Chondrocyte (in vitro differentiated cells): ENCODE measurements at regions not wholly inside any gene's neighbourhood (a gene's known extent, or its start where the extent isn't known, plus 50 kb on each side); places are given as distances from the start of the nearest gene placed in this dataset.
"Not testable (repeated sequence)": the region's sequence is repeated elsewhere in the genome, so short reads cannot be mapped to it uniquely, and the experiment has no call there.

Experiments used
- DNase-seq: peaks from one replicate; pipeline ENCODE4 v3.0.0; 2021; ENCODE audit warnings: mixed read lengths, low spot score
- H3K27ac Mint-ChIP-seq: one replicate; pipeline ENCODE4 v1.8.0; 2021; ENCODE audit warnings: mild to moderate bottlenecking, moderate library complexity, mixed read lengths; ENCODE audit not compliant: unreplicated experiment
- H3K27me3 Mint-ChIP-seq: 2 replicates; pipeline ENCODE4 v1.8.0; 2021; ENCODE audit warnings: low read depth, mixed read lengths
- H3K36me3 Mint-ChIP-seq: 2 replicates; pipeline ENCODE4 v1.8.0; 2021; ENCODE audit warnings: low read depth, mixed read lengths
- H3K4me1 Mint-ChIP-seq: 2 replicates; pipeline ENCODE4 v1.8.0; 2021; ENCODE audit warnings: low read depth, mild to moderate bottlenecking, mixed read lengths
- H3K4me3 Mint-ChIP-seq: one replicate; pipeline ENCODE4 v1.8.0; 2021; ENCODE audit warnings: mild to moderate bottlenecking, moderate library complexity, mixed read lengths; ENCODE audit not compliant: unreplicated experiment
- H3K9me3 Mint-ChIP-seq: 2 replicates; pipeline ENCODE4 v1.8.0; 2021; ENCODE audit warnings: low read depth, mixed read lengths
- TF ChIP-seq, protein P1 (sequence below): fragments of 200-600 bp; sonication (generic); IDR thresholded peaks from 2 replicates; pipeline ENCODE4 v1.5.0; 2021; ENCODE audit warnings: antibody characterized with exemption, mild to moderate bottlenecking, moderate library complexity

DNA sequence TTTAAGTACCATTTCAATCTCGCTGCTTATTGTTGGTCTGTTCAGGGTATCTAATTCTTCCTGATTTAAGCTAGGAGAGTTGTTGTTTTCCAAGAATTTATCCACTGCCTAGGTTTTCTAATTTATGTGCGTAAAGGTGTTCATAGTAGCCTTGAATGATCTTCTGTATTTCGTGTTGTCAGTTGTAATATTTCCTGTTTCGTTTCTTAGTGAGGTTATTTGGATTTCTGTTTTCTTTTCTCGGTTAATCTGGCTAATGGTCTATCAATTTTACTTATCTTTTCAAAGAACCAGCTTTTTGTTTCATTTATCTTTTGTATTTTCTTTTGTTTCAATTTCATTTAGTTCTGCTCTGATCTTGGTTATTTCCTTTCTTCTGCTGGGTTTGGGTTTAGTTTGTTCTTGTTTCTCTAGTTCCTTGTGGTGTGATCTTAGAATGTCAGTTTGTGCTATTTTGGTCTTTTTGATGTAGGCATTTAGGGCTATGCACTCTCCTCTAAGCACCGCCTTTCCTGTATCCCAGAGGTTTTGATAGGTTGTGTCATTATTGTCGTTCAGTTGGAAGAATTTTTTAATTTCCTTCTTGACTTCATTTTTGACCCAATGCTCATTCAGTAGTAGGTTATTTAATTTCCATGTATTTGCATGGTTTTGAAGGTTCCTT lies 92.5 kb upstream of the CSRP2 start:
- H3K36me3 Mint-ChIP-seq, H3K9me3 Mint-ChIP-seq, H3K27ac Mint-ChIP-seq, H3K4me3 Mint-ChIP-seq, H3K27me3 Mint-ChIP-seq, DNase-seq: not testable (repeated sequence)
- peaks cover 16% of the 10 kb centered on the region for H3K4me1 Mint-ChIP-seq

DNA sequence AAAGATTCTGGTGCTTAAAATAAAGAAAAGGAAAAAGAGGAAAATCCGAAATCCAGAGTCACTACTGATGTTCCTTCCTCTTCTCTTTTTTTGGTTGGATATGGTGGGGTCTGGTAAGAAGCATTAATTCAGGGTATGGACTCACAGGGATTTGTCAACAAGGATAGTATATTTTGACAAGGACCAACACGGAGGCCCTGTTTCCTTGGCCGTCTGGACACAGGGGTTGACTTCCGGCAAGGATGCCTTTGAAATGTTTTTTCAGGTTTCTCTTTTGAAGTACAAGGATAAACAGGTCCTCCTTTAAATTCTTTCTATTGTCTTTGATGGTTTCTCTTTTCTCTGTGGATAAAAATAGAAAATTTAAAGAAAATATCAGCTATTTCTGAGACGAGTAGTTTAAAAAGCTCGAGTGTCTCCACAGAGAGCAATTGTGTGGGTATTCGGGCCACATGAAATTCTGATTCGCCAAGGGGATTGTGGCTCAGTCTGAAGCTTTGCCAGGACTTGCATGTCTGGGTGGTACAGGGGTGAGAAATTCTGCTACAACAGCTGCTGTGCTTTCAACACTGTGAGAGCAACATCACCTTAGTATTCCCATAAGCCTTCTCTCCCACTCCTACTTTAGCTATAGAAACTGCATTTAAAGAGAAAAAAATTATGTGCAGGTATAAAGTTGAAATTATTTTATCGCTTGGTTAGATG lies 88.5 kb upstream of the CSRP2 start:
- DNase-seq = no peak
- H3K4me3 Mint-ChIP-seq = no peak overlapping the region
- peaks cover 9% of the 10 kb centered on the region for H3K9me3 Mint-ChIP-seq
- H3K27ac Mint-ChIP-seq = no peak overlapping the region
- no peaks in the 10 kb centered on the region for H3K27me3 Mint-ChIP-seq
- peaks cover 2% of the 10 kb centered on the region for H3K36me3 Mint-ChIP-seq
- TF ChIP-seq, protein P1, sequence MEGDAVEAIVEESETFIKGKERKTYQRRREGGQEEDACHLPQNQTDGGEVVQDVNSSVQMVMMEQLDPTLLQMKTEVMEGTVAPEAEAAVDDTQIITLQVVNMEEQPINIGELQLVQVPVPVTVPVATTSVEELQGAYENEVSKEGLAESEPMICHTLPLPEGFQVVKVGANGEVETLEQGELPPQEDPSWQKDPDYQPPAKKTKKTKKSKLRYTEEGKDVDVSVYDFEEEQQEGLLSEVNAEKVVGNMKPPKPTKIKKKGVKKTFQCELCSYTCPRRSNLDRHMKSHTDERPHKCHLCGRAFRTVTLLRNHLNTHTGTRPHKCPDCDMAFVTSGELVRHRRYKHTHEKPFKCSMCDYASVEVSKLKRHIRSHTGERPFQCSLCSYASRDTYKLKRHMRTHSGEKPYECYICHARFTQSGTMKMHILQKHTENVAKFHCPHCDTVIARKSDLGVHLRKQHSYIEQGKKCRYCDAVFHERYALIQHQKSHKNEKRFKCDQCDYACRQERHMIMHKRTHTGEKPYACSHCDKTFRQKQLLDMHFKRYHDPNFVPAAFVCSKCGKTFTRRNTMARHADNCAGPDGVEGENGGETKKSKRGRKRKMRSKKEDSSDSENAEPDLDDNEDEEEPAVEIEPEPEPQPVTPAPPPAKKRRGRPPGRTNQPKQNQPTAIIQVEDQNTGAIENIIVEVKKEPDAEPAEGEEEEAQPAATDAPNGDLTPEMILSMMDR = no peak
- H3K4me1 Mint-ChIP-seq = peaks cover 14% of the 10 kb centered on the region

DNA sequence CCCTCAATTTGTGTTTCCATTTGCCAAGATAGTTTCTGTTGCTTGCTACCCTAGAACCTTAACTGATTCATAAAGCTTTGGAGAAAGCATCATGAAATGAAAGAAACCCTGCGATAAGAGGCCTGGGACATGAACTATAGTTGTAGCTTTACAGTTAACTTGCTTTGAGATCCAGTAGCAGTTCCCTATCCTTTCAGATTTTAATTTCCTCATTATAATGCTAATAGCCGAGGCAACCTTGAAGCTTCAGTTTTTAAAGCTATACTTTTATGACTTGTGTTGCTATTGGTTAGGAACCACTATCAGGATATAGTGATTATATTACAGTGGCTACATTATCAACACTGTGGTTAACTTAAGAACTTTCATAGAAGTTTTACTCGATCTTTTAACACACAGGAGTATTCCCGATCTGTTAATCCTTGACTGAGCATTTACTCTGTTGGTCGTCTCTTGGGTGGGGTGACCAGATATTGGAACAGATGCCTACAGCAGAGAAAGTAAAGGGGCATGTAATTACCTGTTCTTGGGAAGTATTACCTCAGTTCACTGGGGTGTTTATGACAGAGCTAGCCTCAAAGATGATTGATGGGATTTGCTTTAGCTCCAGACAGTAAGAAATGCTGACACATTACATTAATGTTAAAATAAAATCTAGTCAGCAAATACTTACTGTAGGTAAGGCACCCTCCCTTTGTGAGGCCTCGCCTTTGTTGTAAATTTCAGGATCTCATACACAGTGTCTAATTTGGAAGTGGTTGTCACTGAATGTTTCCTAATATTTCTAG lies 86.2 kb upstream of the CSRP2 start:
- no peak for DNase-seq
- Mint-ChIP-seq H3K4me1 (peaks cover 14% of the 10 kb centered on the region), H3K36me3 (peaks cover 2% of the 10 kb centered on the region), H3K27ac (no peak overlapping the region), H3K27me3 (no peaks in the 10 kb centered on the region), H3K4me3 (no peak overlapping the region), H3K9me3 (peaks cover 9% of the 10 kb centered on the region)
- TF ChIP-seq, protein P1 = no peak

DNA sequence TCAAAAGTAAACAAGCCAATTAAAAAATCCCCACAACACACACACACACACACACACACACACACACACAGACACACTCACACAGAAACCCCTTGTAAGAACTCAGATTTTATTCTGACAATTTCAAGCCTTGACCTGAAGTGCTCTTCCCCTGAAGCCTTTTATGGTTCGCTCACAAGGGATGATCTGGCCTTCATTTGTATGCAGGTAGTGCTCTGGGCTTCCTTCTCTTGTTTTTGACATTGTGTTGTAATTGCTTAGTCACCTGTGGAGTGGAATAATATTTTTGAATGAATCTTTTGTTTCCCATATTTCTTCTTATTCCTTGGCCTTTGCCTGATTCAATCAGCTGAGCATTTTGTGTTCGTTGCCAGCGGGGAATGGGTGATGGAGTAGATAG lies 83.3 kb upstream of the CSRP2 start:
- TF ChIP-seq, protein P1 = no peak
- Mint-ChIP-seq H3K9me3 (no peaks in the 10 kb centered on the region), H3K36me3 (no peaks in the 10 kb centered on the region), H3K4me3 (no peak overlapping the region), H3K4me1 (peaks cover 4% of the 10 kb centered on the region), H3K27me3 (no peaks in the 10 kb centered on the region), H3K27ac (no peak overlapping the region)
- no peak for DNase-seq

DNA sequence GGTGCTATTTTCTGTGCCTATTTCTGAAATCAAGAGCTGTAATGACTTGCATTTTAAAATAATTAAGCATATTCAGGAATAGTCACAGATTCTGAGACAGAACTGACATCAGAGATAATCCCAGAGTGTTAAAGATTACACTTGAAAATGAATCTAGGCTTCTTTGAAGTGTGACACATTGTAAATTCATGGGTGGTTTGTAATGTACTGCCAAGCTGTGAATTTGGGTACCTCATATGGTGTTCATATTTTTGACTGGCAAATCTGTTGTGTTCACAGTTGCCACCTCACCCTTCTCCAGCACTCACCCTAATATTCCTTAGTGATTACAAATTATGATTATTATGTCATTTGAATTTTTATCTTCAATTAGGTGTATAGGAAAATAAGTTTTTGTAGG lies 78.5 kb upstream of the CSRP2 start:
- no peak overlapping the region for H3K4me3 Mint-ChIP-seq
- no peak for DNase-seq
- no peak overlapping the region for H3K27ac Mint-ChIP-seq
- no peaks in the 10 kb centered on the region for H3K27me3 Mint-ChIP-seq
- TF ChIP-seq, protein P1 = no peak
- peaks cover 10% of the 10 kb centered on the region for H3K4me1 Mint-ChIP-seq
- H3K36me3 Mint-ChIP-seq = no peaks in the 10 kb centered on the region
- H3K9me3 Mint-ChIP-seq = no peaks in the 10 kb centered on the region
